IMR-90 (cell line): ENCODE measurements at regions not wholly inside any gene's neighbourhood (a gene's known extent, or its start where the extent isn't known, plus 50 kb on each side); places are given as distances from the start of the nearest gene placed in this dataset.

Experiments used
- BHLHE40 ChIP-seq: fragments of 150-350 bp; IDR thresholded peaks from 2 replicates; pipeline ENCODE4 v1.6.1; 2016; ENCODE audit warnings: mild to moderate bottlenecking, low read depth, low read length
- CEBPB ChIP-seq: IDR thresholded peaks from 2 replicates; pipeline ENCODE4 v1.6.1; 2012; ENCODE audit warnings: low read depth, low read length, improper control_type of control experiment
- CTCF ChIP-seq: conservative IDR thresholded peaks from 2 replicates; pipeline ENCODE4 v1.5.1; 2012; ENCODE audit warnings: mild to moderate bottlenecking, low read depth, low read length, improper control_type of control experiment
- MAFK ChIP-seq: IDR thresholded peaks from 2 replicates; pipeline ENCODE4 v1.6.1; 2012; ENCODE audit warnings: low read depth, low read length, improper control_type of control experiment
- MXI1 ChIP-seq: IDR thresholded peaks from 2 replicates; pipeline ENCODE4 v1.6.1; 2012; ENCODE audit warnings: low read depth, mild to moderate bottlenecking, low read length, moderate library complexity, borderline replicate concordance
- POLR2A ChIP-seq: IDR thresholded peaks from 2 replicates; pipeline ENCODE4 v1.6.1; 2012; ENCODE audit warnings: mild to moderate bottlenecking, low read depth, low read length
- RAD21 ChIP-seq: IDR thresholded peaks from 2 replicates; pipeline ENCODE4 v1.6.1; 2012; ENCODE audit warnings: low read length, improper control_type of control experiment
- RFX5 ChIP-seq: IDR thresholded peaks from 2 replicates; pipeline ENCODE4 v1.8.0; 2012; ENCODE audit warnings: low read depth, mild to moderate bottlenecking, low read length, moderate library complexity

- TF ChIP-seq CTCF (no peak), RFX5 (no peak), POLR2A (no peak), CEBPB (no peak), MXI1 (no peak), RAD21 (no peak), BHLHE40 (no peak), MAFK (no peak)
Observed at GRCh38 chr2:7925506-7925905, 756.4 kb upstream of the ID2 start.
